Spleen (tissue), 7 donors: ENCODE measurements at regions not wholly inside any gene's neighbourhood (a gene's known extent, or its start where the extent isn't known, plus 50 kb on each side); places are given as distances from the start of the nearest gene placed in this dataset.

Experiments
- POLR2A ChIP-seq, 3 donors: fragments of 450-650 bp; IDR thresholded peaks; one replicate each; pipeline ENCODE4 v1.5.1; 2017; ENCODE audit warnings: antibody characterized with exemption in 3 of 3, mild to moderate bottlenecking in 1 of 3
- POLR2AphosphoS5 ChIP-seq, 3 donors: sonication (generic); formaldehyde crosslinking; IDR thresholded peaks; one replicate each; pipeline ENCODE4 v1.5.1; 2017; ENCODE audit warnings: antibody characterized with exemption in 3 of 3
- TF ChIP-seq, protein P1 (sequence below), 11 experiments: fragments of 200-600 bp in 7 of 11; fragments of 450-650 bp in 4 of 11; sonication (generic) in 4 of 11; IDR thresholded peaks in 8 of 11; conservative IDR thresholded peaks in 3 of 11; 1 replicate in 7 of 11; 2 replicates in 4 of 11; pipeline versions ENCODE4 v1.4.0 to v1.8.0; 2016 to 2021; ENCODE audit warnings: antibody characterized with exemption in 11 of 11, inconsistent platforms in 4 of 11, mild to moderate bottlenecking in 1 of 11
- donor health status: DM: no; HTN: no; CAD: no; lungs with moderate emphysema.
- donor health status: DM: no; HTN: no; CAD: no.
- donor health status: DM: no; HTN: no; CAD: no.

DNA sequence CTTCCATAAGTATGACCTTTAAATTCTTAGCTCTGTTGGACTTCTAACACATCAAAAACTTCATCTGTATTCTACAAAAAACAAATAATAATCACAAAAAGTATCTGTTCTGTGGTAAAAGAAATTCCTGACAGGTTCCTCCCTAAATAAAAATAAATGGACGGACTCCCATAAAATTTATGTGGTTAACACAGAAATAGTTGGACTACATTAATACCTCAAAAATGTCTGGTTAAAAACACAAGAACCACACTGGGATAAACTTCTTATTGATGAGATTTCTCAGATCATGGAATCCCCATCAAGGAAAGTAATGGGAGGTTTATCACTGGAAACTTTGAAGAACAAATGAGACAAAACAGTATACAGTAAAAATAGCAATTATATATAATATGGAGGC lies 172.4 kb downstream of the MOXD1 start:
- TF ChIP-seq, protein P1, sequence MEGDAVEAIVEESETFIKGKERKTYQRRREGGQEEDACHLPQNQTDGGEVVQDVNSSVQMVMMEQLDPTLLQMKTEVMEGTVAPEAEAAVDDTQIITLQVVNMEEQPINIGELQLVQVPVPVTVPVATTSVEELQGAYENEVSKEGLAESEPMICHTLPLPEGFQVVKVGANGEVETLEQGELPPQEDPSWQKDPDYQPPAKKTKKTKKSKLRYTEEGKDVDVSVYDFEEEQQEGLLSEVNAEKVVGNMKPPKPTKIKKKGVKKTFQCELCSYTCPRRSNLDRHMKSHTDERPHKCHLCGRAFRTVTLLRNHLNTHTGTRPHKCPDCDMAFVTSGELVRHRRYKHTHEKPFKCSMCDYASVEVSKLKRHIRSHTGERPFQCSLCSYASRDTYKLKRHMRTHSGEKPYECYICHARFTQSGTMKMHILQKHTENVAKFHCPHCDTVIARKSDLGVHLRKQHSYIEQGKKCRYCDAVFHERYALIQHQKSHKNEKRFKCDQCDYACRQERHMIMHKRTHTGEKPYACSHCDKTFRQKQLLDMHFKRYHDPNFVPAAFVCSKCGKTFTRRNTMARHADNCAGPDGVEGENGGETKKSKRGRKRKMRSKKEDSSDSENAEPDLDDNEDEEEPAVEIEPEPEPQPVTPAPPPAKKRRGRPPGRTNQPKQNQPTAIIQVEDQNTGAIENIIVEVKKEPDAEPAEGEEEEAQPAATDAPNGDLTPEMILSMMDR (IDR thresholded peaks at IDR 0.05 in 8 of 11, conservative IDR thresholded peaks at IDR 0.05 in 3 of 11): no peak
- TF ChIP-seq POLR2A (IDR thresholded peaks at IDR 0.05) (no peak), POLR2AphosphoS5 (IDR thresholded peaks at IDR 0.05) (no peak)
